Stimulated activated CD8-positive, alpha-beta memory T cell treated with anti-CD3 and anti-CD28 coated beads, Interleukin-7, amount 100 ng/mL, for 48 hours (primary cell): ENCODE measurements at regions not wholly inside any gene's neighbourhood (a gene's known extent, or its start where the extent isn't known, plus 50 kb on each side); places are given as distances from the start of the nearest gene placed in this dataset.
"Not testable (repeated sequence)": the region's sequence is repeated elsewhere in the genome, so short reads cannot be mapped to it uniquely, and the experiment has no call there.

Experiments
- DNase-seq, 2 donors: peaks; one replicate each; pipeline ENCODE4 v3.0.0-alpha.2; 2020; ENCODE audit warnings: low read depth in 1 of 2; ENCODE audit errors: extremely low read depth in 1 of 2

DNA sequence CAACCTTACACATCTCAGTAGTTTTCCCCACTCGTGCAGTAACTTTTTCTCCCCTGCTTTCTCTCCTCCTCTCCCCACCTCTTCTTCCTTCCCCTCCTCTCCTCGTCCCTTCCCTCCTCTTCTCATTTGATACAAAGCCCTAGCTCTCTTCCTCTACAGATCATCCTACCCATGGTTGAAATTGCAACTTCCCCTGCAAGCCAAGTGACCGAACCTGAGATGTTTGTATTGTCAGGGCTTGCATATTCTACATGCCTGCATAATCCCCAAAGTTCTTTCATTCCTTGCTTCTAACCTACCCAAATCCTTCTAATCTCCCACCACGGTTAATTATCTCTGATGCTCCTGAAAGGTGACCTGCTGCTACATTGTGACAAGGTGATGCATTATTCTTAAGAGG, 408.6 kb upstream of the AMELY start:
- not testable (repeated sequence) for DNase-seq

DNA sequence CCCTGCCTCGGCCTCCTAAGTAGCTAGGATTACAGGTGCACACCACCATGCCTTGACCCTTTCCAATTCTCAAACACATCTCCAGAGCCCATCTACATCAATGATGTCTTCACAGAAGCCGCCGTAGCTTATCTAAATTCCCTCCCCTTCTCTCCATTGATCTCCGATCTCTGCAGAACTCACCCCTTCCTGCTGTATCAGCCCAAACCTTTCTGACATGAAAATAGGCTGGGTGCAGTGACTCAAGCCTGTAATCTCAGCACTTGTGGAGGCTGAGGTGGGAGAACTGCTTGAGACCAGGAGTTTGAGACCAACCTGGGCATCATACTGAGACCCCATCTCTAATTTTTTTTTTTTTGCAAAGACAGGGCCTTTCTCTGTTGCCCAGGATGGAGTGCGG, 406.6 kb upstream of the AMELY start:
- DNase-seq = no peak

GRCh38 chrY:7317571-7317970, 406.0 kb upstream of the AMELY start:
- DNase-seq = no peak

DNA sequence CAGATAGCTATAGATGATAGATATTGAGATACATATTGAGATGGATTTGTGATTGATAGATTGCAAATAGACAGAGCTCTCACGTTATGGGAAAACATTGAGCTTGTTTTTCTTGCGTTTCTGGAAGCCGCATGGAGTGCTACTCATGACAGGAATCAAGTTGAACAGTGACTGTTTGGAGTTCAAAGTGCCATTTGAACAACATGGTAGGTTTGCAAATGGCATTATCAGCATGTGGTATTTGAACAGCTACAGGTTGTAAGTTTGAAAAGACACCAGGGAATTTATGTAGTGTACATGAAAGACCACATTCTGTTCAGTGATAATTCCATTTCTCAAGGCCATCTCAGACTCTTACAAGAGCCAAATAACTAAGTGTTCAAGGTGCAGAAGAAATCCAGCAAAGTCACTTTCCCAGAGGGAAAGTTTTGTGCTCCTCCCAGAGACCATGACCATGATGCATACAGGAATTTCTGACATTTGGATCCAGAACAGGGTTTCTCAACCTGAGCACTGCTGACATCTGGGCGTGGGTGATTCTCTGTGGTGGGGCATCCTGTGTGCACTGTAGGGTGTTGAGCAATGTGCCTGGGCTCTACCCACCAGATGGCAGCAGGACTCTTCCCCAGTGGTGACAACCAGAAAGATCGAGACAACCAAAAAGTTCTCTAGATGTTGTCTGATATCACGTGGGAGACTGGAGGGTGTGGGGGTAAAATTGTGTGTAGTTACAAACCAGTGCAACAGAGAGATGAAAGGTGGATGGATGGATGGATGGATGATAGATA, 399.1 kb upstream of the AMELY start:
- peak in 1 of 2 donors; percentile 40 for DNase-seq

- no peak for DNase-seq
Measured at GRCh38 chrY:7308816-7309215, 397.3 kb upstream of the AMELY start.

DNA sequence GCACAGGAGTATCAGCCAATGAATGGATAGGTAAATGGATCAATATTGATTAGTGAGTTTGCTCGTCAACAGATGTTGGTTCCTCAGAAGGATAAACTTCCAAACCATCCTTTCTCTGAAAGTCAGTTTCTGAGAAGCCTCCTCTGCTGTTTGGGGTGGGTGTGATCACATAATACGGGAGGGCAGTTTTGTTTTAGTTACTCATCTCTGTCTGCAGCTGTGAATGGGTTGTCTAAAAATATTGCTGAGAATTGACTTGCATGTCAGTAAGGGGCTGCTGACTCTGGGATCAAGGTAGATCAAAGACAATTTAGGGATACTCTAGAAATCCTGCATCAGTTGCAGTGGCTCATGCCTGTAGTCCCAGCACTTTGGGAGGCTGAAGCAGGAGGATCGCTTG, 390.8 kb upstream of the AMELY start:
- no peak for DNase-seq

GRCh38 chrY:7299960-7300359, 388.4 kb upstream of the AMELY start:
- DNase-seq = no peak

GRCh38 chrY:7292113-7292512, 380.6 kb upstream of the AMELY start:
- DNase-seq = no peak

- no peak for DNase-seq
Measured at GRCh38 chrY:7289889-7290833, 378.6 kb upstream of the AMELY start.

DNA sequence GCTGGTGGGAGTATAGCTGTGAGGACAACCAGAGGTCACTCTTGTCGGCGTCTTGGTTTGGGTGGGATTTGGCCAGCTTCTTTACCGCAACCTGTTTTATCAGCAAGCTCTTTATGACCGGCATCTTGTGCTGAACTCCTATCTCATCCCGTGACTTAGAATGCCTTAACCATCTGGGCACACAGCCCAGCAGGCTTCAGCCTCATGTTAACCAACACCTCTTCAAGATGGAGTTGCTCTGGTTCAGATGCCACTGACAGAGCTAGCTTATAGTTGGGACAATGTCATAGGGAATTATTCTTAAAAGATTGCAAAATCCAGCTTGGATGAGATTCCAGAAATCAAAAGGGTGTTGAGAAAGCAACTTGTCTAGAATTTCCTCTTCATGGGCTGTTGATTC, 377.1 kb upstream of the AMELY start:
- DNase-seq = no peak

GRCh38 chrY:7287963-7288362, 376.4 kb upstream of the AMELY start:
- not testable (repeated sequence) for DNase-seq

DNA sequence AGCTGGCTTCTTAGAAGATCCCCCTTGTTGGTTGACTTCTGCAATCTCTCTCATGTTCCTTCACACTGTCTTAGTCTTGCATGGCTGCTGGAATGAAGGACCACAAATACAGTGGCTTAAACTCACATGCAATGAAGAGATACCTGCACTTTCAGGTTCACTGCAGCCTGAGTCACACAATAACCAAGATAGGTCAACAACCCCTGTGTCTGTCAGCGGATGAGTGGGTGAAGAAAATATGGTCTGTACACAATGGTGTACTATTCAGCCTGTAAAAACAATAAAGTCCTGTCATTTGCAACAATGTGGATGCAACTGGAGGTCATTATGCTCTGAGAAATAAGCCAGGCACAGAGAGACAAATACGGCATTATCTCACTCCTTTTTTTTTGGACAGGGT, 373.8 kb upstream of the AMELY start:
- no peak for DNase-seq

DNA sequence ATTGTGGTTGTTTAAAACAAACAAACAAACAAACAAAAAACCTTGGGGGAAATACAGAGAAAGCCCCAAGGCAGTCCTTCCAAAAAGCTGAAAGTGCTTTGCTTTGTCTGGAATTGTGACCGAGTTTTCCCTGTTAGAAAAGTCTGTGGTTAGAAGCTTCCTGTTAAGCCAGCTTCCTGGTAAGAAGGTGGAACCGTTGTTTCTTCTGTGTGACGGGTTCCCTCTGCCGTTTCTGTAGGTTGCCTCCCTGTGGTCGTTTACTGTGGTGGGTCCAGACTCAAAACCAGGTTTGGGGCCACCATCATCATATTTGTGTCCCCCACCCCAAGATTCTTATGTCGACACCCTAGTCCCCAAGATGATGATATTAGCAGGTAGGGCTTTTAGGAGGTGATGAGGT, 371.4 kb upstream of the AMELY start:
- DNase-seq = no peak

- not testable (repeated sequence) for DNase-seq
Measured at GRCh38 chrY:7280151-7280740, 368.7 kb upstream of the AMELY start.

GRCh38 chrY:7275751-7276150, 364.2 kb upstream of the AMELY start:
- no peak for DNase-seq

GRCh38 chrY:7275014-7275413, 363.5 kb upstream of the AMELY start:
- DNase-seq = no peak

- DNase-seq = no peak
Measured at GRCh38 chrY:7274369-7274913, 362.9 kb upstream of the AMELY start.

- DNase-seq = peak in 1 of 2 donors; percentile 80
Measured at GRCh38 chrY:7273587-7274203, 362.1 kb upstream of the AMELY start.

DNA sequence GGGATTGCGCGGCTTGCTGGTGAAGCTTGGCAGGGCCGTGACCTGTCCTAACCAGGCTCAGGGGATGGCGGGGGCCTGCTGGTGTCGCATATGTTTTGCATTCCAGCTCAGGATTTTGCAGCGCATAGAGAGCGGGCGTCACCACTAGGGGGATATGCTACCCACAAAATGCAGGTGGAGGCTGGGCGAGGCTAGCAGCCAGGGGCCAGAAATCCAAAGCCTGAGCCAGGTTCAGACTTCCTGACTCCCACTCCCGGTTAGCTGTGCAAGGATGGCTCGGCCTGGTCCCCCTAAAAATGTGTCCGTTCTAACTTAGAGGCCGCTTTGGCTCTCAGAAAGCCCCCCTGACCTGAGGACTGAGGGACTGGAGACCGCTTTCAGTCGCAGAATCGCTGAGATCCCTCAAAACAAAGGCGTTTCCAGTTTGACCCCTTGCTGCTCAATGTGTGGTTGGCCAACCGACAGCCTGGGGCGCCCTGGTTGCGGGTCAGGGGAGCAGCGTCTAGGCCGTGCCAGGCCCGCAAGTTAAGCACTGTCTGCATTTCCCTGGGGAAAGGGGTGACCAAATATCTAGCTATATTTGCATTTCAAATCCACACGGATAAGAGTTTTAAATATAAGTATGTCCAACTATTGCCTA, 361.1 kb upstream of the AMELY start:
- peak in 1 of 2 donors; percentile 37 for DNase-seq

DNA sequence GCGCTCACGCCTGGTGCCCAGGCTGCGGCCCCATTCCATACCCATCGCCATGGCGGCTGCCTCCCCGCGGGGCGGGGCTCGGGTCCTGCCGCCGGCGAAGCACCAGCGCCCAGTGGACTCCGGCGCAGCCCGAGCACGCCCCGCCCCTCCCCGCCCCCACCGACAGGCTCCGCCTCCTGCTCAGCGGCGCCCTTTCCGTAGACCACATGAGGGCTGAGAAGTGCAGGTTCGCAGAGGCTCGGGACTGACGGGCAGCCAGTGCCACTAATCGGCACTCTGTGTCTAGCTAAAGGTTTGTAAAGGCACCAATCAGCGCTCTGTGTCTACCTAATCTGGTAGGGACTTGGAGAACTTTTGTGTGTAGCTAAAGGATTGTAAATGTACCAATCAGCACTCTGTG, 352.2 kb upstream of the AMELY start:
- DNase-seq = no peak
